A673 (cell line): ENCODE measurements at regions not wholly inside any gene's neighbourhood (a gene's known extent, or its start where the extent isn't known, plus 50 kb on each side); places are given as distances from the start of the nearest gene placed in this dataset.

Source experiments
- BruUV-seq: library from RNA; stranded (reverse); fragments of 400-500 nt; replicated peaks from 2 replicates; lab custom pipeline; 2021; lab: Mats Ljungman, UMichigan
- CTCF ChIA-PET: fragments of 300-600 bp; sonication (Branson Sonifier 250); formaldehyde crosslinking; loops from one replicate; lab custom pipeline; 2022; ENCODE audit warnings: antibody characterized with exemption; lab: Charles Lee
- POLR2A ChIA-PET: fragments of 300-600 bp; sonication (Branson Sonifier 250); formaldehyde crosslinking; loops from one replicate; lab custom pipeline; 2022; ENCODE audit warnings: antibody characterized with exemption; ENCODE audit not compliant: low non-redundant PET; lab: Charles Lee
- DNase-seq: peaks from one replicate; pipeline ENCODE4 v3.0.0-alpha.2; 2015; ENCODE audit warnings: low spot score
- H3K27ac ChIP-seq: fragments of 200-600 bp; sonication (generic); 2 replicates; pipeline ENCODE4 v1.5.1; 2016; ENCODE audit warnings: mixed run types, low read depth, mild to moderate bottlenecking, mixed read lengths, antibody characterized with exemption, low read length; ENCODE audit not compliant: poor library complexity, severe bottlenecking
- H3K27me3 ChIP-seq: fragments of 200-600 bp; sonication (generic); replicated peaks from 2 replicates; pipeline ENCODE4 v1.6.1; 2017; ENCODE audit warnings: mixed run types, low read depth, mild to moderate bottlenecking, mixed read lengths, antibody characterized with exemption, low read length; ENCODE audit not compliant: insufficient read depth, poor library complexity
- H3K36me3 ChIP-seq: fragments of 200-600 bp; sonication (generic); 2 replicates; pipeline ENCODE4 v1.6.1; 2016; ENCODE audit warnings: mixed run types, mild to moderate bottlenecking, mixed read lengths, antibody characterized with exemption, low read length; ENCODE audit not compliant: insufficient read depth, poor library complexity, severe bottlenecking
- H3K4me1 ChIP-seq: fragments of 200-600 bp; sonication (generic); 2 replicates; pipeline ENCODE4 v1.6.1; 2017; ENCODE audit warnings: mixed run types, mild to moderate bottlenecking, mixed read lengths, antibody characterized with exemption, low read length; ENCODE audit not compliant: insufficient read depth, poor library complexity, severe bottlenecking
- H3K4me3 ChIP-seq: fragments of 200-600 bp; sonication (generic); 2 replicates; pipeline ENCODE4 v1.5.1; 2016; ENCODE audit warnings: low read depth, mixed run types, mild to moderate bottlenecking, mixed read lengths, low read length; ENCODE audit not compliant: poor library complexity, severe bottlenecking
- H3K9me3 ChIP-seq: fragments of 200-600 bp; sonication (generic); 2 replicates; pipeline ENCODE4 v1.6.1; 2016; ENCODE audit warnings: mixed run types, low read depth, mild to moderate bottlenecking, mixed read lengths, antibody characterized with exemption, low read length; ENCODE audit not compliant: poor library complexity, severe bottlenecking
- EZH2 ChIP-seq: fragments of 200-600 bp; sonication (generic); IDR thresholded peaks from 2 replicates; pipeline ENCODE4 v1.6.1; 2017; ENCODE audit warnings: borderline replicate concordance, low read depth, mild to moderate bottlenecking, mixed read lengths, antibody characterized with exemption, low read length; ENCODE audit not compliant: poor library complexity, severe bottlenecking
- intact Hi-C: fragments of 100-400 bp; cut with micrococcal nuclease; formaldehyde crosslinking; loops from one replicate; pipeline ENCODE4 v1.10.0; 2022; ENCODE audit not compliant: unreplicated experiment
- TF ChIP-seq, protein P1 (sequence below): fragments of 300-800, 200-600 bp; sonication (generic); conservative IDR thresholded peaks from 2 replicates; pipeline ENCODE4 v1.5.1; 2017; ENCODE audit warnings: low read depth, mild to moderate bottlenecking, antibody characterized with exemption, low read length, moderate library complexity, mixed read lengths

DNA sequence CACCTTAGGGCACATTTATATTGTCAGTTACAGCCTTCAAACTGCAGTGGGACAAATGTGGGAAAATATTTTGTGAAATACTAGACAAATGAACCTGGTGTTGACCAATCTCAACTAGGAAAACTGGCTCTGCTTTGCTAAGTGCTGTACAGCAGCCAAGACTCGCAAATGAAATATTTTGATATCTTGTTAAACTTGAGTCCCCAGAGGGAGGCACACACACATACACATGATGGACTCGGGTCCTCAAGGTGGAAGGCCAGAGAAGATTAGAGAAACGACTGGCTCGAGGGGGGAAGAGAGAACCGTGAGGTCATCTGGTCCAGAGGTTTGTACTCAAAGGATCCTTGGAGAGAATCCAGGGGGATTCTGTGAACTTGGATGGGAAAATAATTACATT lies 67.3 kb upstream of the JAG1 start:
- Histone ChIP-seq H3K27me3 (peaks cover 3% of the 10 kb centered on the region), H3K36me3 (no peaks in the 10 kb centered on the region), H3K9me3 (no peaks in the 10 kb centered on the region), H3K27ac (no peak overlapping the region), H3K4me1 (no peaks in the 10 kb centered on the region), H3K4me3 (no peak overlapping the region)
- ChIA-PET CTCF (no interaction called here), POLR2A (no interaction called here)
- intact Hi-C loops = no loop called here
- BruUV-seq = no TSS peak
- DNase-seq = no peak
- TF ChIP-seq, protein P1, sequence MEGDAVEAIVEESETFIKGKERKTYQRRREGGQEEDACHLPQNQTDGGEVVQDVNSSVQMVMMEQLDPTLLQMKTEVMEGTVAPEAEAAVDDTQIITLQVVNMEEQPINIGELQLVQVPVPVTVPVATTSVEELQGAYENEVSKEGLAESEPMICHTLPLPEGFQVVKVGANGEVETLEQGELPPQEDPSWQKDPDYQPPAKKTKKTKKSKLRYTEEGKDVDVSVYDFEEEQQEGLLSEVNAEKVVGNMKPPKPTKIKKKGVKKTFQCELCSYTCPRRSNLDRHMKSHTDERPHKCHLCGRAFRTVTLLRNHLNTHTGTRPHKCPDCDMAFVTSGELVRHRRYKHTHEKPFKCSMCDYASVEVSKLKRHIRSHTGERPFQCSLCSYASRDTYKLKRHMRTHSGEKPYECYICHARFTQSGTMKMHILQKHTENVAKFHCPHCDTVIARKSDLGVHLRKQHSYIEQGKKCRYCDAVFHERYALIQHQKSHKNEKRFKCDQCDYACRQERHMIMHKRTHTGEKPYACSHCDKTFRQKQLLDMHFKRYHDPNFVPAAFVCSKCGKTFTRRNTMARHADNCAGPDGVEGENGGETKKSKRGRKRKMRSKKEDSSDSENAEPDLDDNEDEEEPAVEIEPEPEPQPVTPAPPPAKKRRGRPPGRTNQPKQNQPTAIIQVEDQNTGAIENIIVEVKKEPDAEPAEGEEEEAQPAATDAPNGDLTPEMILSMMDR = no peak
- no peak for TF ChIP-seq EZH2

DNA sequence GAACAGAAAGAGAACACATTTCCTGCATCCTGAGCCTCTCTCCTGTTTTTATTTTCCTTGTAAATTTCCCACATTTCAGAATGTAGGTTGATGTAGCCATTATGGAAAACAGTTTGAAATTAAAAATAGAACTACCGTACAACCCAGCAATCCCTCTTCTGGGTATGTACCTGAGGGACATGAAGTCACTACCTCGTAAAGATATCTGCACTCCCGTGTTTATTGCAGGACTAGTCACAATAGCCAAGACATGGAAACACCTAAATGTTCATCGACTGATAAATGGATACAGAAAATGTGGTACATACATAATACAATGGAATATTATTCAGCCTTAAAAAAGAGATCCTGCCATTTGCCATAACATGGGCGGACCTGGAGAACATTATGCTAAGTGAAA lies 72.0 kb upstream of the JAG1 start:
- BruUV-seq = no TSS peak
- CTCF ChIA-PET = no interaction called here
- POLR2A ChIA-PET = no interaction called here
- DNase-seq = no peak
- no peaks in the 10 kb centered on the region for H3K4me1 ChIP-seq
- no peaks in the 10 kb centered on the region for H3K9me3 ChIP-seq
- intact Hi-C loops = no loop called here
- TF ChIP-seq, protein P1 = no peak
- TF ChIP-seq EZH2 = no peak
- no peak overlapping the region for H3K4me3 ChIP-seq
- no peaks in the 10 kb centered on the region for H3K27me3 ChIP-seq
- no peaks in the 10 kb centered on the region for H3K36me3 ChIP-seq
- H3K27ac ChIP-seq = no peak overlapping the region

DNA sequence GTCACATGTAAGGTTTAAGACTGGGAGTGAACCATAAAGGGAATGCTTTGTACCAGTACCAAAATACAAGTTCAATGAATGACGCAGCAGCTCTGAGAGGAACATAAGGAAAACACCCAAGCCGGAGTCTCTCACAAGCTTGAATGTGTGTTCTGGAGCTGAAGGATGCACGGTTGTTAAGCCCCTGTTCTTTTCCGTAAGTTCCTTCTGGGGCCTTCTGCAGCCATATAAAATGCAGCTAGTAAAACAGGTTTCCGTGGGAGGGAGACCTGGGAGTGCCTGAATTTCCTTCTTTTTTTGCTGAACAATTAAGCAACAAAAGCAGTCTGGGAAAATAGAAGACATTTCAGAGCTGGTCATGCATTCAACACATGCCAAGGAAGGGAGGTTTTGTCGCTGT lies 73.2 kb upstream of the JAG1 start:
- TF ChIP-seq, protein P1 = no peak
- no peak for TF ChIP-seq EZH2
- ChIA-PET POLR2A (no interaction called here), CTCF (no interaction called here)
- peak; percentile 22 for DNase-seq
- Histone ChIP-seq H3K27me3 (no peaks in the 10 kb centered on the region), H3K4me3 (no peak overlapping the region), H3K36me3 (no peaks in the 10 kb centered on the region), H3K9me3 (no peaks in the 10 kb centered on the region), H3K27ac (no peak overlapping the region), H3K4me1 (no peaks in the 10 kb centered on the region)
- intact Hi-C loops = no loop called here
- no TSS peak for BruUV-seq
